ELF-1 (cell line): ENCODE measurements at regions not wholly inside any gene's neighbourhood (a gene's known extent, or its start where the extent isn't known, plus 50 kb on each side); places are given as distances from the start of the nearest gene placed in this dataset.
"Not testable (repeated sequence)": the region's sequence is repeated elsewhere in the genome, so short reads cannot be mapped to it uniquely, and the experiment has no call there.

Source experiments
- DNase-seq: peaks from one replicate; pipeline ENCODE4 v3.0.0-alpha.2; 2016; ENCODE audit warnings: low read depth, low spot score

DNA sequence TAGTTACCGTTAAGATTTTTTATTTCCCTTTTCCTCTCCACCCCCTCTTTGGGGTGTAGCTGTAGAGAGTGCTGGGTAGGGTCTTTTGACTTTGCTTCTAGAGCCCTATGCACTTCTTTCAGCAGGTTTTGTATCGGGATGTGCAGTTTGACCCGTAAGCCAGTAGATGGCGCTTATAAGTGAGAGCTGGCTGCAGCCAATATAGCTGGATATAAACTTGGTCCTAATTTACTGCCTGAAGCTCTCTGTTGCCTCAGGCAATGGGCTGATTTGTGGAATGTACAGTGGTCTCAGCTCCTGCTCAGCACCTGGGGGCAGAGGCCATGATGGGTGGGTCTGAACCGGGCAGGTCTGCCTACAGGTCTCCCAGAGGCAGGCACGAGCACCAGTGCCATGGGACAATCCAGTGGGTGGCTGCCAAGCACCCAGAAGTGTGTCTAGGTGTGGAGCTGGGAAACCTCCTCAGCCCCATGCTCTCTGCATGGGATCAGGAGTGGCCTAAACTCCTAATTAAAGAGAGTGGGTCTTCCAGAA, 146.5 kb downstream of the SPANXN1 start:
- DNase-seq = peak; percentile 45

DNA sequence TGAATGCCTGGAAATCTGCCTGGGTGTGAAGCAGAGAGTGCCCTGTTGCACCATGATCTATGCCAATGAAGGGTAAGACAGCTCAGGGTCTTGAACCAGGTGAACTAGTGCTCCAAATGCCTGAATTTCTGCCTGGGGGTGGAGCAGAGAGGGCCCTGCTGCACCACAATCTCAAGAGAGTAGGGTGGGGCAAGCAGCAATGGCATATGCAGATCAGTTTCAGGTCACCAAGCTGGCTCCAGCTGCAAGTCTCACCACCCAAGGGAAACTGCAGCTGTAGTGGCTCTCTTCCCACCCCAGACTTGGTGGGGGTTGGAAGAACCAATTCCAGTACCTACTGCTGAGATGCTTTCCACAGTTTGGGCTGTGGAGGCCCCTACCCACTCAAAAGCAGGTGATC, 147.0 kb downstream of the SPANXN1 start:
- DNase-seq = no peak

DNA sequence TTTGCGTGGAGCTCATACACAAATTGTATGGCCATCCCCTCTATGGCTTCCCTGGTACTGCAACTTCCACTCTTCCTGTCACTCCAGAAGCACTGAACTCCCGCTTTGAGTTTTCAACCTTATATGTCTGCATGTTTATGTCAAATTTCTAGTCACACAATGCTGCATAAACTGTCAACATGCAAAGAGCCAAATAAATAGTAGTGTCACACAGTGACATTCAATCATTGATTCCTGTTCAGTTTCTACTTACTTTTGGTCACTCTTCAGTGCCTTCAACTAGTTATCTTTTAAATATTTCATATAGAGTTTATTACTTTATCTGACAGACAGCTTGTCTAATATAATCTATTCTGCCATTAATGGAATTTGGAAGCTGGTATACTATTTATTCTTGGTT, 149.3 kb downstream of the SPANXN1 start:
- DNase-seq = no peak

DNA sequence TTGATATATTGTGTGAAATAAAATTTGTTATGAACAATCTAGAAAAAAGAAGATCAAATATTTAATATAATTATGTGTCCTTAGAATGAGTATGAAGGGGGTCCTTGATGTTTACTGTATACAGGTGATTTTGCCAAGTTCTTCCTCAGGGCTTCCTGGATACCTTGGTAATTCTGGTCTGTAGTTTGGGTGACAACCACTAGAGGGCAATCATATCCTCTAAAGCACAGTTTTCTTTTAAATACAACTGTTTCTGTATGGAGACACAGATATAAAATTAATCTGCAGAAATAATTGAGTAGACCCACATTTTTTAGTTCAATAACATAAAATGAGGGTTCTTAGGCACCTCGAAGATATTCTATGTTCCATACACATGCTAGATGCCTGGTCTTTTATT, 157.7 kb downstream of the SPANXN1 start:
- no peak for DNase-seq

DNA sequence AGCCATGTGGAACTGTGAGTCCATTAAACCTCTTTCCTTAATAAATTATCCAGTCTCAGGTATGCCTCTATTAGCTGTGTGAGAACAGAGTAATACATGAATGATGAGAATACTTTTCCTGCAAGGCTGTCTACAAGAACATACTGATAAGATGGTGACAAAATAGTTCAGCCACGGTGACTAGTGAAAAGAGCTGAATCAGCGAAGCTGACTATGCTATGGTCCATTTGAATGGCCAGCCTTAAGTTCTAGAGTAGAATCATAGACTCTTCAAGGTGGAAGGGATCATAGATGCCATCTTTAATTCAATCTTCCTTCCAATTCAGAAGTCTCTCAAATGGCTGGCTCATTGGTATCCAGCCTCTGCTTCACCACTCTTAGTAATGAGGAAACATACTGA, 163.3 kb downstream of the SPANXN1 start:
- DNase-seq = no peak

DNA sequence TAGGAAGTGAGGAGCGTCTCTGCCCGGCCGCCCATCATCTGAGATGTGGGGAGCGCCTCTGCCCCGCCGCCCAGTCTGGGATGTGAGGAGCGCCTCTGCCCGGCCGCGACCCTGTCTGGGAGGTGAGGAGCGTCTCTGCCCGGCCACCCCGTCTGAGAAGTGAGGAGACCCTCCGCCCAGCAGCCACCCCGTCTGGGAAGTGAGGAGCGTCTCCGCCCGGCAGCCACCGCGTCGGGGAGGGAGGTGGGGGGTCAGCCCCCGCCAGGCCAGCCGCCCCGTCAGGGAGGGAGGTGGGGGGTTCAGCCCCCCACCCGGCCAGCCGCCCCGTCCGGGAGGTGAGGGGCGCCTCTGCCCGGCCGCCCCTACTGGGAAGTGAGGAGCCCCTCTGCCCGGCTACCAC, 188.9 kb downstream of the SPANXN1 start:
- not testable (repeated sequence) for DNase-seq

DNA sequence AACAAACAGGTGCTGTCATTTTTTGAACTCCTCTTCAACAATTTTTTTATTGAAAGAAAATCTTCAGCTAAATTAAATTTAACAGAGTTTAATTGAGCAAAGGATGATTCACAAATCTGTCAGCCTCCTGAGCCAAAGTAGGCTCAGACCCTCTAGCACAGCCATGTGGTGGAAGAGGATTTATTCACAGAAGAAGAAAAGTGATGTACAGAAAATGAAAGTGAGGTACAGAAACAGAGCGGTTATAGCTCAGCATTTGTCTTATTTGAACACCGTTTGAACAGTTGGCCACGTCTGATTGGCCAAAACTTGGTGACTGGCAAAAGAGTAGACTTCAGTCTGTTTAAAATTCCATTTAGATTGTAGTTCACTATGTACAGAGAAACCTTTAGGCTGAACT, 217.3 kb downstream of the SPANXN1 start:
- no peak for DNase-seq

DNA sequence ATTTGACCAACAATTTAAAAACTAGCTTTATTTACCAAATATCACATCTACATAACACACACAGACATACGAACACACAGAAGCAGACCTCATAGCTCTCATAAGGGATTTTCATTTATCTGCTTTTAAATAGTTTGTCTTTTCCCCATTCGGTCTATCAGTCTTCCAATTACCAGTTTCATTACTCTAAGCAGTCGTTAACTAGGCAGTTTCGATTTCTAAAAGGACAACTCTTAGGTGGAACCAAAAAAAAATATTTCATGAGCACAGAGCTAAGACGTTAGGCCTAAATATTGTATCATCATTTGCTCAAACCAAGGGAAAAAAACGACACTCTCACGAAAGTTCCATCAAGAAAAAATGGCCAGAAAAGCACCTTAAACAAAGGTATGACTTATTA, 228.4 kb downstream of the SPANXN1 start:
- DNase-seq = no peak

DNA sequence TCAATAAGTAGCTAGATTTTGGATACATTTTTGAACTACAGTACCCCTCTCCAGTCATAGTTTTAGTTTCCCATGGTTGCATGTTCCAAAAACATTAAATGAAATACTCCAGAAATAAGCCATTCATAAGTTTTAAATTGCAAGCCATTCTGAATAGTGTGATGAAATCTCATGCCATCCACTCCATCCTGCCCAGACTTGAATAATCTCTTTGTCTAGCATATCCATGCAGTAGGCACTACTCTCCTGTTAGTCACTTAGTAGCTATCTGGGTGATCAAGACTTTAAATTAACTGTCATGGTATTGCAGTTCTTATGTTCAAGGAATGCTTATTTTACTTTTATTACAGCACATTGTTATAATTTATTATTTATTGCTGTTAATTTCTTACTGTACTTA, 237.4 kb downstream of the SPANXN1 start:
- no peak for DNase-seq

DNA sequence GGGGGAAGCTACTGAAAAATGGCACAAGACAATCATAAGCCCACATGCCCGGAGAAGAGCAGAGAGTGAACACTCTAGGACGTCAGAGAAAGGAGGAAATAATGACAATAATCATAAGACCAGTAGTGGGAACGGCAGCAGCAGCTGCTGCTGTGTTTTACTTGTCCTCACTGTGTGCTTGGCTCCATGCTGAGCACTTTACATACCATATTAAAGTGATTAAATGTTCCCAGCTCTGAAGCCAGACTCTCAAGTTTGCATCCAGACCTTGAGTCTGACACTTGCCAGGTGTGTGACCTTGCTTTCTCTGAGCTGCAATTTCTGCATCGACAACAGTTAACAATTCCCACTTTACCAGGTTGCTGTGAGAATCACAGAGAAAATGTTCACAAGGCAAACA, 255.4 kb downstream of the SPANXN1 start:
- DNase-seq = no peak

DNA sequence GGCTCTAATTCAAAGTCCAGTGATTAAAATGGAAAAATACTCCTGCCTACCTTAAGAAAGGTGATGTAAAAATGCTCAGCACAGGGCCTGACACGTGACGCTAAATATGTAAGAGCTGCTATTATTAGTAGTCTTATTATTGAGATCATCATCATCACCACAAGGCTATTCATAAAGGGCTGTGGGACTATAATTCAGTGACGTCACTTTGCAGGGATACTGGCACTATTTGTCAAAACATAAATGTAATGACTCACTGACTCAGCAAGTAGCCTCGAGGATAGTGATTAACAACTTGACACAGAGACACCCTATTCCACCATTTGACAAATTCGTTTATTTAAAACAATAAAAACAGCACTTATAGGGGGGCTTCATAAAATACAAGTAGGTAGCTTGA, 258.9 kb downstream of the SPANXN1 start:
- DNase-seq = no peak

DNA sequence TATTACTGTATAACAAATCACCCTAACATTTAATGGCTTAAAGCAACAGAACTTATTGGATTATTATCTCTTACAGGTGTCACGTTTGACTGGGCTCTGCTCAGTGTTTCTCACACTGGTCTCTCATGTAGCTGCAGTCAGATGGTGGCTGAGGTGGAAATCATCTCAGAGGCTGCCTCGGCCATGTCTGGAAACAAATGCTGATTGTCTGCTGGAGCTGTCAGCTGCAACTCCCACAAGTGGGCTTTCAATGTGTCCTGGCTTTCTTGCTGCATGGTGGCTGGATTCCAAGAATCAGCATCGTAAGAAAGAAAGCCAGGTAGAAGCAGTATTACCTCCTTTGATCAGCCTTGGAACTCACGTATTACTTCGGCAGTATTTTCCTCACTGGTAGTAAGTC, 277.6 kb downstream of the SPANXN1 start:
- no peak for DNase-seq

DNA sequence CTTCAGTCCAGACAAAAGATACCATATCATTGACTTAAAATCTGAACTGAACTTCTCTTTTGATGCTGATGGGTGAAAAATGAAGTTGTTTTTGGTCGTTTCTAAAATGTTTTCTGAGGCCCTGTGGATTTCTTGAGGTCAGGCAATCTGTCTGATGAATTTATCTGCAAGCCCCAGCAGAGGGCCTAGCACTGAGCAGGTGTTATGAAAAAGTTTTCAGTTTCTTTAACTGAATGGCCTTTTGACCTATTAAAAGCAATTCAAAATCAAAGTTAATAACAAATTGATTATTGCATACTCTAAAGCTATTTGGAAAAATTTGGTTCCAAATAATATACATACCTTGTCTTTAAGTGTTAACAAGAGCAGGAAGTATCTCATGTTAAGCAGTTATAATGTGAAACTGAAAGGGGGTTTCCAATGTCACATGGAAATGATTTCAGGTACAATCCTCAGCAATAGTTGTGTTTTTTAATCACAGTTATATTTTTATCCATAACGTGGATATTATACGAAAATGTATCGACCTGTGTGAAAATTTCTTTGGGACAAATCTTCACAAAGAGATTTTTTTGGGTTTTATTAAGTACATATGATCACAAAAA, 285.0 kb downstream of the SPANXN1 start:
- no peak for DNase-seq

DNA sequence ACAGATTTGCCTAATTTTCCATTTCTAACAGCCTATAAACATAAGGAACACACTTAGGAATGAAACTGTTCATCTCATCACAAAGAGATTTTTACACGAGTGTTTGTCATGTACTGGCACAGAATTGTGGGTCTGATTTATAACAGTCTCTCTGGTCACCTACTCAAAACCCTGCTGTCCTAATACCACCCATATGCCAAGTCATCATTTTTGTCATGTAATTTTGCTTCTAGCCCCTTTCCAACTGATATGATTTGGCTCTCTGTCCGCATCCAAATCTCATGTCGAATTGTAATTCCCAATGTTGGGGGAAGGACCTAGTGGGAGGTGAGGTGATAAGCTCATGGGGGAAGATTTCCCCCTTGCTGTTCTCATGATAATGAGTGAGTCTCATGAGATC, 284.1 kb upstream of the SLITRK2 start:
- no peak for DNase-seq

DNA sequence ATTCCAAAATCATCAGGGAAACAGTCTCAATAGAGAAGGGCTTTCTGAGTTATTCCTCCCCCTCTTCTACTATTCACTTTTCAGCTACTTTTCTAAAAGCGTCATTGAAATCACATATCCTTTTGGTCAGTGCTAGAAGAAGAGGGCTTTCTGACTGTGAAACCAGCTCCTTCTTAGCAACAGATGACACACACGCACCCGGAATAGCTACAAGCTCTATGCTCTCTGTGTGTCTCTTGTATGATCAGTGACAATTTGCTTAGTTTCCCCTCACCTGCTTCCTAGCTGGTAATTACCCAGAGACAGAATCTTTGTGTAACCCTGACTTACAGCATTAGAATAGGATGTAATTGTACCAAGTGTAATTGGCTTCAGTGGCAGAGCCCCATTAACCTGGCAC, 268.1 kb upstream of the SLITRK2 start:
- no peak for DNase-seq

DNA sequence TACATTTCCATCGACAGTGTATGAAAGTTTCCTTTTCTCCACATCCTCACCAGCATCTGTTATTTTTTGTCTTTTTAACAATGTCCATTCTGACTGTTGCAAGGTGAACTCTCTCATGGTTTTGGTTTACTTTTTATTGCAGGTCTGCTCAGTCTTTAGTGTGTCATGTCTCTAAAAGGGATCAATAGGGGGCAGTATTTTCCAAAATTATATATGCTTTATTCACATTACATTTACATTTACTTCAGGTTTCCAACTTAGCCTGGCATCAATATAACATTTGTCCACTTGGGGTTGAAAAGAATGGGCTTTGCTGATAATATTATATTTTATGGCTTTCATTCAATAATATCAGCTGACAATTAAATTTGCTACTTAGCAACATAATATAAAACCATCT, 265.0 kb upstream of the SLITRK2 start:
- no peak for DNase-seq

DNA sequence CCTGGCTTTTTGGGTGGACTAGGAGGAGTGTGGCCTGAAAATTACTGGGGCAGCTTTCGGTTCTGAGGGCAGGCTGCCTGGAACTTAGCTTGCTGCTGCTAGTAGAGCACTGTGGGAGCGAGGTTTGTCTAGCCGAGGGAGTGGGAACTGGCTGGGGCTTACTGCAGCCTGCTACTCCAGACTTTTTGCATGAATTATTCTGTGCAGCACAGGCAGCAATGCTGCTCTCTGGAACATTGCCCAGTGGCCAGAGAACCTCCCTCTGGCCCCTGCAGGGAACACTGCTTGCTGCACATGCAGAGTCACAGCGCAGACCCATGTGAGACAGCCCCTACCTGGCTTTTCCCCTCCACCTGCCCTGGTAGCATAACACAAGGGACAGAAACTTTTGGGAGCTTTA, 263.9 kb upstream of the SLITRK2 start:
- no peak for DNase-seq

DNA sequence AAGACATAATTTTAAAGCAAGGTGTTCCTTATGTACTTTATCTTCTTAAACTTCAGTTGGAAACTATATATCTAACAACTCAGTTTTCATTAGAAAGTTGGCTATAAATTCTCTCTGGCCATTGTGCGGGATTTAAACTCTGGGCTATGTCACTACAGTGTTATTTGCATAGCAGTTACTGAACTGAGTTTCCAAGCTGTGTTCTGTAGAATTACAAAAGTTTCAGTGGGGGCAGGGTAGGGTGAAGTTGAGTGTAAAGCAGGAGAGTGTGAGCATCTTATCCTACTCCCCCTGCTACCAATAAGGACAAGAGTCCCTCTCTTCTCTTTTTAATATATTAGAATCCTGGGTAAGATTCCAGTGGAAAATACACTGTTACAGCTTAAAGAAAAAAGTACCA, 254.5 kb upstream of the SLITRK2 start:
- DNase-seq = no peak

DNA sequence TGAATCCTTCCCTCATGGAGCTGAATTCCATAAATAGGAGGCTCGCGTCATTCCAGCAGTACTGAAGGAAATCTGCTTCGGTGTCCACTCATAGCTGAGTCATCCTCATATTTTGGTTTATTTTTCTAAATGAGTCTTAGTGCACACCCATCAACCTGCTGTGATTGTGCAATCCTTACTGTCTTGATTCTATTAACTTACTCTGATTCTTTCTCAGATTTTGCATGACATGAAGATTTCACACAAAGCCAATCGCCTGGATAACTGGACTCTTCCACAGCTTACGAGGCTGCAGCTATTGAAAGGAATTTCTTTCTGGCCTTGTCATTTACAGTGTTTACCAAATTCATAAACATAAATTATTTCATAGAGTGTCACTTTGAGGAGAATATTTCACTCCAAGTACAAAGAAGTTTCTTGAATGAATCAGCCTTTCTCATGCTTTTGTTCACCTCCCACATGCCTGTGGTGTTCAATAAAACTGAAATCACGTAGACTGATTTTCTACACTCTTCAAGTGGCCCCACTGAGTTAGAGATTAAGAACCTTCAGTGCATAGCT, 207.6 kb upstream of the SLITRK2 start:
- no peak for DNase-seq

DNA sequence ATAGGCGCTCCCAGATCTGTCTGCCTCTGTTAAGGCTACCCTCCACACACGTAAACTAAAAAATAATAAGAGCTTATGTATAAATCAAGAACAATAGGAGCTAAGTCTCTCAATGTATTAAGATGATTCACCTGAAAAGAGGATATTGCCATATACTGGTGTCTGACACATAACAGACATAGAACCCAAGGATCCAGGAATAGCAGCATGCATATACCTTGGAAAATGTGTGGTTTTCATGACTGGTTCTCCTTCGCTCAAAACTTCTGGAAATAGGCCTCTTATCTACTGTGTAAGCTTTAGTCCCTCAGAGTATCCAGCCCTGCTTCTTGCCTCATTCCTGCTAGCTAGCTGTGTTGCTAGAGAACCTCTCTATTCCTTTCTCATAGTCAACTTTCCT, 203.7 kb upstream of the SLITRK2 start:
- no peak for DNase-seq

DNA sequence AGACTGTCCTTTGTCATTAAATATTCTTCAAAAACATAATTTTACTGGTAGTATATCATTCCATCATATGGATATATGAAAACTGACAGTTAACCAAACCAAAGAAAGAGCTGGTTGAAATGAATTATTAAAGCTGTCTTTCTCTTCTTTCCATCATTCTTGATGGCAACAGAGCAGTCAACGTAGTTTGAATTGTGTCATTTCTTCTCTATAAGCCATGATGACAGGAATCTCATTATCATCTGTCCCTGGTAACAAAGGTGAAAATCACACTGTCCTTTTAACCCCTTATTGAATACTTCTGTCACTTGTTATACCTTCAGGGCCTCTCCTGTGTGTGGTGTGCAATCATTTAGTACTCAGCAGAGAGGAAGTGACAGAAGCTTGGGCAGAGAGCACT, 197.0 kb upstream of the SLITRK2 start:
- DNase-seq = no peak

DNA sequence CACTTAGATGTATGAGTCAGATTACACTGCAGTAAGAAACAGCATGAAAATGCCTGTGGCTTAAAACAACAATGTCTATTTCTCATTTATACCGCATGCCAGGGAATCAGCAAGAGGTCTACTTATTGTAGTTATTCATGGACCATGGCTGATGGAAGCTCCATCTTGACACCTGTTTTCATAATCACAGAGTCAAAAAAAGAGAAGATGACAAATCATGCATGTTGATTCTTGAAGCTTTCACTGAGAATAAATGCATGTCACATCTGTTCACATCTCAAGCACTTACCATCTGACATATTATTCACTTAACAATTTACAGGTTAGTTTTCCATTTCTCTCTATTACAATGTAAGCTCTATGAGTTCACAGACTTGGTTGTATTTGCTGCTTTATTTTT, 194.2 kb upstream of the SLITRK2 start:
- DNase-seq = no peak

DNA sequence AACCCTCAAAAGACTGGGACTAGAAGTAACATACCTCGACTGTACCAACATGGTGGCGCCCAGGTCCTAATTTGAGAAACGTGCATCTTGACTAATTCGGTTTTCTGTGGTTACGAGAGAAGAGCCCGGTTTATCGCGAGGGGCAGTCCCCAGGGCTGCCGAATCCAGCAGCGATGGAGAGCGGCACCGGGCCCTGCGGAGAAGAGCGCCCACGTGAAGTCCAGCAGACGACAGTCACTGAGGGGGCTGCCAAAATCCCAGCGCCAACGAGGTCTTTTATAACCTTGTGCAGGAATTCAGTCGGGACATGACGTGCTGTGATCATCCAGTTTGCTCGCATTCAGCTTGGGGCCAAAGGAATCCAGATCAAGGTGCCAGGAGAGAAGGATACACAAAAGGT, 187.5 kb upstream of the SLITRK2 start:
- DNase-seq = no peak
